OCI-LY7 (cell line): ENCODE measurements at regions not wholly inside any gene's neighbourhood (a gene's known extent, or its start where the extent isn't known, plus 50 kb on each side); places are given as distances from the start of the nearest gene placed in this dataset.

Experiments
- BruUV-seq: library from RNA; stranded (reverse); fragments of 400-500 nt; replicated peaks from 2 replicates; lab custom pipeline; 2021; lab: Mats Ljungman, UMichigan
- CTCF ChIA-PET: fragments of 300-600 bp; sonication (Branson Sonifier 250); formaldehyde crosslinking; loops from one replicate; lab custom pipeline; 2022; ENCODE audit warnings: antibody characterized with exemption; ENCODE audit not compliant: unreplicated experiment; lab: Charles Lee
- POLR2A ChIA-PET: fragments of 300-600 bp; sonication (Branson Sonifier 250); formaldehyde crosslinking; loops from one replicate; lab custom pipeline; 2022; ENCODE audit warnings: antibody characterized with exemption; lab: Charles Lee
- DNase-seq: peaks from one replicate; pipeline ENCODE4 v3.0.0-alpha.2; 2015; ENCODE audit warnings: low spot score
- H2AFZ ChIP-seq: fragments of 200-600 bp; sonication (generic), shearing (Covaris generic); 2 replicates; pipeline ENCODE4 v1.6.1; 2014; ENCODE audit warnings: mild to moderate bottlenecking, antibody characterized with exemption, low read length, moderate library complexity
- H3K27ac ChIP-seq: fragments of 200-600 bp; sonication (generic); 2 replicates; pipeline ENCODE4 v1.5.1; 2014; ENCODE audit warnings: mixed run types, low read depth, mild to moderate bottlenecking, moderate library complexity, low read length, inconsistent platforms; ENCODE audit not compliant: poor library complexity, severe bottlenecking
- H3K36me3 ChIP-seq: fragments of 200-600 bp; sonication (generic); 2 replicates; pipeline ENCODE4 v1.6.1; 2014; ENCODE audit warnings: mild to moderate bottlenecking, antibody characterized with exemption, low read length, moderate library complexity, mixed read lengths; ENCODE audit not compliant: insufficient read depth
- H3K4me1 ChIP-seq: fragments of 200-600 bp; sonication (generic); 2 replicates; pipeline ENCODE4 v1.5.1; 2014; ENCODE audit warnings: mild to moderate bottlenecking, low read length; ENCODE audit not compliant: insufficient read depth, poor library complexity, severe bottlenecking
- H3K4me2 ChIP-seq: fragments of 200-600 bp; sonication (generic); 2 replicates; pipeline ENCODE4 v1.6.1; 2014; ENCODE audit warnings: mild to moderate bottlenecking, low read length
- H3K4me3 ChIP-seq: fragments of 200-600 bp; sonication (generic); 2 replicates; pipeline ENCODE4 v1.5.1; 2014; ENCODE audit warnings: mild to moderate bottlenecking, low read depth, low read length; ENCODE audit not compliant: poor library complexity, severe bottlenecking
- H3K79me2 ChIP-seq: fragments of 200-600 bp; sonication (generic); 2 replicates; pipeline ENCODE4 v1.6.1; 2016; ENCODE audit warnings: low read depth, mild to moderate bottlenecking, low read length, moderate library complexity, mixed read lengths; ENCODE audit not compliant: insufficient read depth
- H3K9me2 ChIP-seq: fragments of 200-600 bp; sonication (generic); 2 replicates; pipeline ENCODE4 v1.6.1; 2016; ENCODE audit warnings: mild to moderate bottlenecking, low read length, mixed read lengths; ENCODE audit not compliant: insufficient read depth
- H3K9me3 ChIP-seq: fragments of 200-600 bp; sonication (generic); 2 replicates; pipeline ENCODE4 v1.6.1; 2014; ENCODE audit warnings: mild to moderate bottlenecking, mixed run types, low read length, mixed read lengths
- H4K20me1 ChIP-seq: fragments of 200-600 bp; sonication (generic); 2 replicates; pipeline ENCODE4 v1.6.1; 2014; ENCODE audit warnings: mild to moderate bottlenecking, antibody characterized with exemption, low read length, moderate library complexity, mixed read lengths; ENCODE audit not compliant: insufficient read depth
- EZH2phosphoT487 ChIP-seq: fragments of 200-600 bp; sonication (generic); IDR thresholded peaks from 2 replicates; pipeline ENCODE4 v1.6.1; 2018; ENCODE audit warnings: low read depth, borderline replicate concordance, mild to moderate bottlenecking, mixed run types, antibody characterized with exemption, low read length, moderate library complexity, mixed read lengths
- intact Hi-C: fragments of 100-400 bp; cut with micrococcal nuclease; formaldehyde crosslinking; loops from one replicate; pipeline ENCODE4 v1.10.0; 2022; ENCODE audit not compliant: unreplicated experiment
- TF ChIP-seq, protein P1 (sequence below): fragments of 200-600 bp; sonication (generic); conservative IDR thresholded peaks from 2 replicates; pipeline ENCODE4 v1.5.1; 2014; ENCODE audit warnings: mild to moderate bottlenecking, antibody characterized with exemption, low read length, moderate library complexity, mixed read lengths

DNA sequence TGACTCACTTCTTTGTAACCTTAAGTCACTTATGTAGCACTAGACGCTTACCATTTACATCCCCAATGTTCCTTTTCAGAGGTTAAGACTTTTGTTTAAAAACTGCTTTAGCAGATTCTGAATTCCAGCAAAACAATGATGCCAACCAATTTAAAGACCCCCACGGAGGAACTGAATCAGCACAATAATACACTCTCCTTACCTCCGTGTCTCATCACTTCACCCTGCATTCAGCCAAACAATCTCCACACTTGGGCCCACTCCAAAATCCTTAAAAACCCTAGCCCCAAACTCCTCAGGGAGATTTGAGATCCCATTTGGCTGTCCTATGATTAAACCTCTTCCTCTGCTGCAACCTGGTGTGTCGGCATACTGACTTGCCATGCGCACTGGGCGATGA, 153.9 kb downstream of the B3GNT2 start:
- H3K27ac ChIP-seq: no peak overlapping the region
- BruUV-seq: no TSS peak

DNA sequence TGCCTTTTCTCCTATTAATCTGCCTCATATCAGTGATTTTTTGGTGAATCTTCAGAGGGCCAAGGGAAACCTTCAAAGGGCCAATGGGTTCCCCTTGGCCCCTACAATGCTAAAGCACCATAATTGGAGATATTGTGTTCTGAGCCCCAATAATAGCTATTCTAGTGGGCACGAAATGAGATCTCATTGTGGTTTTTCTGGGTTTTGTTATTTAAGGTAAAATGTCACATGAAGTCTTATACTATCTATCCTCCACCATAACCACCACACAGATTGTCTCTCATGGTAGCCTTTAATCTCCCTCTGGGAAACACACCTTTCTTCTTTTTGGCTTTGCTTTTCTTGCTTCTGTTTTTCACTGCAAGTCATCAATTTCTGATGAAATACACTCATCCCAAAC, 152.8 kb downstream of the B3GNT2 start:
- Histone ChIP-seq H4K20me1 (no peaks in the 10 kb centered on the region), H3K9me2 (no peaks in the 10 kb centered on the region), H3K4me2 (no peak overlapping the region), H3K36me3 (no peaks in the 10 kb centered on the region), H3K9me3 (no peaks in the 10 kb centered on the region), H3K4me3 (no peak overlapping the region), H3K79me2 (no peaks in the 10 kb centered on the region), H2AFZ (no peak overlapping the region), H3K27ac (no peak overlapping the region), H3K4me1 (no peaks in the 10 kb centered on the region)
- no TSS peak for BruUV-seq
- TF ChIP-seq, protein P1, sequence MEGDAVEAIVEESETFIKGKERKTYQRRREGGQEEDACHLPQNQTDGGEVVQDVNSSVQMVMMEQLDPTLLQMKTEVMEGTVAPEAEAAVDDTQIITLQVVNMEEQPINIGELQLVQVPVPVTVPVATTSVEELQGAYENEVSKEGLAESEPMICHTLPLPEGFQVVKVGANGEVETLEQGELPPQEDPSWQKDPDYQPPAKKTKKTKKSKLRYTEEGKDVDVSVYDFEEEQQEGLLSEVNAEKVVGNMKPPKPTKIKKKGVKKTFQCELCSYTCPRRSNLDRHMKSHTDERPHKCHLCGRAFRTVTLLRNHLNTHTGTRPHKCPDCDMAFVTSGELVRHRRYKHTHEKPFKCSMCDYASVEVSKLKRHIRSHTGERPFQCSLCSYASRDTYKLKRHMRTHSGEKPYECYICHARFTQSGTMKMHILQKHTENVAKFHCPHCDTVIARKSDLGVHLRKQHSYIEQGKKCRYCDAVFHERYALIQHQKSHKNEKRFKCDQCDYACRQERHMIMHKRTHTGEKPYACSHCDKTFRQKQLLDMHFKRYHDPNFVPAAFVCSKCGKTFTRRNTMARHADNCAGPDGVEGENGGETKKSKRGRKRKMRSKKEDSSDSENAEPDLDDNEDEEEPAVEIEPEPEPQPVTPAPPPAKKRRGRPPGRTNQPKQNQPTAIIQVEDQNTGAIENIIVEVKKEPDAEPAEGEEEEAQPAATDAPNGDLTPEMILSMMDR: no peak
- TF ChIP-seq EZH2phosphoT487: no peak
- no peak for DNase-seq
- ChIA-PET CTCF (no interaction called here), POLR2A (interaction anchor here (0.5 to 0.7 kb wide), 2 partner anchors 127 to 856 kb away, joined by 3 to 4 read pairs; no protein-coding TSS in a partner anchor)
- intact Hi-C loops: no loop called here

More for the DNA sequence above, 153.9 kb downstream of the B3GNT2 start:
- no peaks in the 10 kb centered on the region for H3K36me3 ChIP-seq
- H3K4me3 ChIP-seq: no peak overlapping the region
- no peaks in the 10 kb centered on the region for H3K4me1 ChIP-seq
- H3K9me3 ChIP-seq: no peaks in the 10 kb centered on the region
- intact Hi-C loops: no loop called here
- no peak for DNase-seq
- no peak overlapping the region for H3K4me2 ChIP-seq
- no peaks in the 10 kb centered on the region for H3K9me2 ChIP-seq
- no peaks in the 10 kb centered on the region for H3K79me2 ChIP-seq
- TF ChIP-seq EZH2phosphoT487: no peak
- TF ChIP-seq, protein P1: no peak
- ChIA-PET CTCF (no interaction called here), POLR2A (interaction anchor here (0.6 kb wide), 1 partner anchor 393 kb away, joined by 3 read pairs; no protein-coding TSS in a partner anchor)
- no peaks in the 10 kb centered on the region for H4K20me1 ChIP-seq
- H2AFZ ChIP-seq: no peak overlapping the region

DNA sequence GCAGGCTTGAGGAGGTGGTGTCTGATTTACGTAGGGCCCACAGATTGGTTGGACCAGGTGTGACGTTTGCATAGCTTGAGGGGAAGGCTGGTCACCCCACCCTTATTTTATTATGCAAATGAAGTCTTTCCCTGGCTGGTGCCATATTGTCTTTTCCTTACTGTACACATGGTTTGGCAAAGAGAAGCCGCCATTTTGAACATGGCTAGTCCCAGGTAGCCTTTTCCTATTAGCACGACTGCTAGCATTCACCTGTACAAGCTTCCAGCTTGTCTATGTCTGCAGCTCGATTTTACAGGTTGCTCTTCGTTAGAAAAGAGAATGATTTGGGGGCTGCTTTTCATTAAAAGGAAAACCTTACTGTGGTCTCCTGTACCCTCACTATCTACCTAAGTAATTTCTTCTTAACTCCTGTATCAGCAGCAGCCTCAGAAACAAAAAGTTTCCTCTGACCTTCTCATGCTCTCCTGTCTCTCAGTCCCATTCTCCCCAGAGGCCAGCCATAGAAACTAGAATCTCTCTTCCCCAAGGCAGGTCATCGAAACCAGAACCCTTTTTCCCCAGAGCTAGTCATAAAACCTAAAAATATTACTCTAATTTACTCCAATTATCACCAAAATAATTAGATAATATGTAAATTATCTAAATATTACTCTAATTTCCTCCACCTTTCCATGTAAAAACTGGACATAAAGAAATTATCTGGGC, 151.8 kb downstream of the B3GNT2 start:
- no peak for DNase-seq
- H3K4me3 ChIP-seq: no peak overlapping the region
- H3K79me2 ChIP-seq: no peaks in the 10 kb centered on the region
- H3K4me1 ChIP-seq: no peaks in the 10 kb centered on the region
- H3K9me3 ChIP-seq: no peaks in the 10 kb centered on the region
- CTCF ChIA-PET: no interaction called here
- H3K27ac ChIP-seq: no peak overlapping the region
- BruUV-seq: no TSS peak
- no peaks in the 10 kb centered on the region for H3K36me3 ChIP-seq
- no peak overlapping the region for H2AFZ ChIP-seq
- TF ChIP-seq EZH2phosphoT487: no peak
- TF ChIP-seq, protein P1: no peak
- no peaks in the 10 kb centered on the region for H4K20me1 ChIP-seq
- intact Hi-C loops: no loop called here
- H3K4me2 ChIP-seq: no peak overlapping the region
- no peaks in the 10 kb centered on the region for H3K9me2 ChIP-seq
- POLR2A ChIA-PET: no interaction called here
